Left ventricle myocardium inferior (tissue), 1 donor: ENCODE measurements at regions not wholly inside any gene's neighbourhood (a gene's known extent, or its start where the extent isn't known, plus 50 kb on each side); places are given as distances from the start of the nearest gene placed in this dataset.

Experiments used
- DNase-seq: peaks from one replicate; pipeline ENCODE4 v3.0.0-alpha.2; 2020
- H3K27ac ChIP-seq: fragments of 200-600 bp; replicated peaks from 2 replicates; pipeline ENCODE4 v1.8.0; 2021
- H3K27me3 ChIP-seq: fragments of 200-600 bp; 2 replicates; pipeline ENCODE4 v1.8.0; 2021; ENCODE audit warnings: low read depth
- H3K36me3 ChIP-seq: fragments of 200-600 bp; 2 replicates; pipeline ENCODE4 v1.8.0; 2021
- H3K4me1 ChIP-seq: fragments of 200-600 bp; 2 replicates; pipeline ENCODE4 v1.8.0; 2021
- H3K4me3 ChIP-seq: fragments of 200-600 bp; 2 replicates; pipeline ENCODE4 v1.8.0; 2021; ENCODE audit warnings: mild to moderate bottlenecking, moderate library complexity
- H3K9me3 ChIP-seq: fragments of 200-600 bp; replicated peaks from 2 replicates; pipeline ENCODE4 v1.8.0; 2021
- CTCF ChIP-seq: fragments of 200-600 bp; IDR thresholded peaks from 2 replicates; pipeline ENCODE4 v1.8.0; 2021; ENCODE audit warnings: antibody characterized with exemption, mild to moderate bottlenecking, borderline replicate concordance
- intact Hi-C: fragments of 100-400 bp; cut with micrococcal nuclease; formaldehyde crosslinking; loops from one replicate; pipeline ENCODE4 v1.11.0; 2022
- donor health status: DM: no; HTN: yes; CAD: no; lungs with severe emphysema.

- Histone ChIP-seq H3K27me3 (no peaks in the 10 kb centered on the region), H3K27ac (no peak overlapping the region), H3K4me3 (no peak overlapping the region), H3K9me3 (peaks cover 15% of the 10 kb centered on the region), H3K4me1 (no peaks in the 10 kb centered on the region), H3K36me3 (no peaks in the 10 kb centered on the region)
- no peak for TF ChIP-seq CTCF
- no peak for DNase-seq
- intact Hi-C loops = no loop called here
Measured at GRCh38 chr9:20087481-20087880, 298.6 kb upstream of the SLC24A2 start.

- H3K27me3 ChIP-seq = no peaks in the 10 kb centered on the region
- H3K27ac ChIP-seq = no peak overlapping the region
- H3K4me3 ChIP-seq = no peak overlapping the region
- H3K4me1 ChIP-seq = no peaks in the 10 kb centered on the region
- no peak for TF ChIP-seq CTCF
- no peak for DNase-seq
- intact Hi-C loops = no loop called here
- H3K9me3 ChIP-seq = peaks cover under 1% of the 10 kb centered on the region
- no peaks in the 10 kb centered on the region for H3K36me3 ChIP-seq
Measured at GRCh38 chr9:20085842-20086241, 297.0 kb upstream of the SLC24A2 start.

- H3K27me3 ChIP-seq = no peaks in the 10 kb centered on the region
- no peaks in the 10 kb centered on the region for H3K4me1 ChIP-seq
- H3K27ac ChIP-seq = no peak overlapping the region
- no peaks in the 10 kb centered on the region for H3K36me3 ChIP-seq
- TF ChIP-seq CTCF = no peak
- intact Hi-C loops = no loop called here
- no peak overlapping the region for H3K4me3 ChIP-seq
- H3K9me3 ChIP-seq = no peaks in the 10 kb centered on the region
- no peak for DNase-seq
Measured at GRCh38 chr9:20084125-20084524, 295.3 kb upstream of the SLC24A2 start.

GRCh38 chr9:20083390-20083789, 294.6 kb upstream of the SLC24A2 start:
- Histone ChIP-seq H3K9me3 (no peaks in the 10 kb centered on the region), H3K27me3 (no peaks in the 10 kb centered on the region), H3K4me3 (no peak overlapping the region), H3K36me3 (no peaks in the 10 kb centered on the region), H3K4me1 (no peaks in the 10 kb centered on the region), H3K27ac (no peak overlapping the region)
- intact Hi-C loops = no loop called here
- DNase-seq = no peak
- TF ChIP-seq CTCF = no peak

GRCh38 chr9:20082831-20083230, 294.0 kb upstream of the SLC24A2 start:
- DNase-seq = no peak
- Histone ChIP-seq H3K4me3 (no peak overlapping the region), H3K4me1 (no peaks in the 10 kb centered on the region), H3K27ac (no peak overlapping the region), H3K9me3 (no peaks in the 10 kb centered on the region), H3K27me3 (no peaks in the 10 kb centered on the region), H3K36me3 (no peaks in the 10 kb centered on the region)
- intact Hi-C loops = no loop called here
- no peak for TF ChIP-seq CTCF

- DNase-seq = no peak
- intact Hi-C loops = no loop called here
- TF ChIP-seq CTCF = no peak
- Histone ChIP-seq H3K36me3 (no peaks in the 10 kb centered on the region), H3K4me3 (no peak overlapping the region), H3K4me1 (no peaks in the 10 kb centered on the region), H3K27me3 (no peaks in the 10 kb centered on the region), H3K9me3 (no peaks in the 10 kb centered on the region), H3K27ac (no peak overlapping the region)
Measured at GRCh38 chr9:20082406-20082805, 293.6 kb upstream of the SLC24A2 start.
